B cell (primary cell): ENCODE measurements at regions not wholly inside any gene's neighbourhood (a gene's known extent, or its start where the extent isn't known, plus 50 kb on each side); places are given as distances from the start of the nearest gene placed in this dataset.

ENCODE experiments used
- ATAC-seq: fragments of 200-7000 bp; cut with Tn5 transposase; one replicate; pipeline ENCODE4 v1.10.0; 2021; ENCODE audit warnings: low read depth, mild to moderate bottlenecking, moderate number of reproducible peaks, moderate library complexity
- CTCF ChIA-PET: fragments of 350-600 bp; sonication (Branson Sonifier 250); formaldehyde crosslinking; loops from one replicate; lab custom pipeline; 2021; ENCODE audit warnings: antibody characterized with exemption, inconsistent platforms; lab: Charles Lee
- POLR2A ChIA-PET: fragments of 350-600 bp; sonication (Branson Sonifier 250); formaldehyde crosslinking; loops from one replicate; lab custom pipeline; 2021; ENCODE audit warnings: antibody characterized with exemption; lab: Charles Lee
- DNase-seq: peaks from one replicate; pipeline ENCODE4 v3.0.0; 2013
- H2AFZ ChIP-seq: 2 replicates; pipeline ENCODE4 v1.6.1; 2012; ENCODE audit warnings: mild to moderate bottlenecking, low read depth, low read length; ENCODE audit not compliant: insufficient read depth, poor library complexity, severe bottlenecking
- H3K27ac ChIP-seq, 2 donors: 1 replicate in 1 of 2; 2 replicates in 1 of 2; pipeline ENCODE4 v1.5.1; 2012 to 2013; ENCODE audit warnings: low read length in 2 of 2, mild to moderate bottlenecking in 2 of 2, moderate library complexity in 1 of 2
- H3K27me3 ChIP-seq, 4 experiments: fragments of 200-600 bp in 1 of 4; sonication (generic) in 1 of 4; replicated peaks in 1 of 4; 1 replicate in 2 of 4; 2 replicates in 2 of 4; pipeline versions ENCODE4 v1.6.1 to v1.7.0; 2013 to 2016; ENCODE audit warnings: low read length in 3 of 4, mild to moderate bottlenecking in 2 of 4, mixed read lengths in 1 of 4, moderate library complexity in 1 of 4; ENCODE audit not compliant: insufficient read depth in 4 of 4, control insufficient read depth in 3 of 4; ENCODE audit errors: control extremely low read depth in 1 of 4
- H3K36me3 ChIP-seq, 2 experiments: replicated peaks in 1 of 2; 1 replicate in 1 of 2; 2 replicates in 1 of 2; pipeline versions ENCODE4 v1.6.1 to v1.7.1; 2013; ENCODE audit warnings: low read length in 1 of 2; ENCODE audit not compliant: insufficient read depth in 2 of 2, control insufficient read depth in 1 of 2; ENCODE audit errors: control extremely low read depth in 1 of 2, extremely low read depth in 1 of 2
- H3K4me1 ChIP-seq, 2 donors: fragments of 200-600 bp in 1 of 2; sonication (generic) in 1 of 2; 1 replicate in 1 of 2; 2 replicates in 1 of 2; pipeline versions ENCODE4 v1.5.1 to v1.6.1; 2013 to 2017; ENCODE audit warnings: low read length in 2 of 2; ENCODE audit not compliant: control insufficient read depth in 2 of 2, insufficient read depth in 2 of 2
- H3K4me2 ChIP-seq: replicated peaks from 2 replicates; pipeline ENCODE3; 2012; ENCODE audit warnings: mild to moderate bottlenecking, low read depth, low read length; ENCODE audit not compliant: poor library complexity, severe bottlenecking
- H3K4me3 ChIP-seq, 5 experiments: fragments of 200-600 bp in 1 of 5; sonication (generic) in 1 of 5; 1 replicate in 3 of 5; 2 replicates in 2 of 5; pipeline versions ENCODE4 v1.5.1 to v1.7.0; 2011 to 2016; ENCODE audit warnings: low read length in 4 of 5, mild to moderate bottlenecking in 4 of 5, low read depth in 2 of 5, control low read depth in 1 of 5, moderate library complexity in 1 of 5; ENCODE audit not compliant: insufficient read depth in 1 of 5; ENCODE audit errors: control extremely low read depth in 1 of 5, extremely low read depth in 1 of 5
- H3K79me2 ChIP-seq: fragments of 200-600 bp; sonication (generic); one replicate; pipeline ENCODE4 v1.6.0; 2016; ENCODE audit warnings: low read length; ENCODE audit not compliant: control insufficient read depth, insufficient read depth
- H3K9ac ChIP-seq: fragments of 200-600 bp; sonication (generic); 2 replicates; pipeline ENCODE4 v1.6.1; 2017; ENCODE audit warnings: mild to moderate bottlenecking, low read length, moderate library complexity
- H3K9me3 ChIP-seq, 3 donors: one replicate each; pipeline versions ENCODE4 v1.6.1 to v1.7.1; 2013; ENCODE audit warnings: low read length in 2 of 3; ENCODE audit not compliant: control insufficient read depth in 2 of 3, insufficient read depth in 1 of 3; ENCODE audit errors: control extremely low read depth in 1 of 3
- H4K20me1 ChIP-seq: 2 replicates; pipeline ENCODE4 v1.6.0; 2012; ENCODE audit warnings: mild to moderate bottlenecking, low read length; ENCODE audit not compliant: insufficient read depth, control insufficient read depth, poor library complexity, severe bottlenecking
- H3K27ac Mint-ChIP-seq: one replicate; pipeline ENCODE4 v1.8.0; 2021; ENCODE audit warnings: mixed read lengths
- H3K27me3 Mint-ChIP-seq: one replicate; pipeline ENCODE4 v1.8.0; 2021; ENCODE audit warnings: mixed read lengths
- H3K4me1 Mint-ChIP-seq: one replicate; pipeline ENCODE4 v1.8.0; 2021; ENCODE audit warnings: mixed read lengths
- H3K4me3 Mint-ChIP-seq: one replicate; pipeline ENCODE4 v1.8.0; 2021; ENCODE audit warnings: mixed read lengths
- H3K9me3 Mint-ChIP-seq: one replicate; pipeline ENCODE4 v1.8.0; 2022; ENCODE audit warnings: mixed read lengths; ENCODE audit not compliant: insufficient read depth
- EZH2 ChIP-seq: IDR thresholded peaks from 2 replicates; pipeline ENCODE4 v1.6.1; 2012; ENCODE audit warnings: borderline replicate concordance, low read depth, mild to moderate bottlenecking, moderate library complexity, low read length; ENCODE audit not compliant: insufficient read depth, poor library complexity, severe bottlenecking
- WGBS: methylation state at CpG from one replicate; pipeline ENCODE4 v1.1.5; 2013; ENCODE audit warnings: missing lambda C conversion rate; ENCODE audit not compliant: insufficient coverage; 5-methylcytosine and 5-hydroxymethylcytosine counted together
- intact Hi-C: fragments of 100-400 bp; cut with micrococcal nuclease; formaldehyde crosslinking; loops from one replicate; pipeline ENCODE4 v1.10.0; 2022
- TF ChIP-seq, protein P1 (sequence below): fragments of 200-600 bp; IDR thresholded peaks from one replicate; pipeline ENCODE4 v1.8.0; 2022; ENCODE audit warnings: antibody characterized with exemption, mild to moderate bottlenecking

DNA sequence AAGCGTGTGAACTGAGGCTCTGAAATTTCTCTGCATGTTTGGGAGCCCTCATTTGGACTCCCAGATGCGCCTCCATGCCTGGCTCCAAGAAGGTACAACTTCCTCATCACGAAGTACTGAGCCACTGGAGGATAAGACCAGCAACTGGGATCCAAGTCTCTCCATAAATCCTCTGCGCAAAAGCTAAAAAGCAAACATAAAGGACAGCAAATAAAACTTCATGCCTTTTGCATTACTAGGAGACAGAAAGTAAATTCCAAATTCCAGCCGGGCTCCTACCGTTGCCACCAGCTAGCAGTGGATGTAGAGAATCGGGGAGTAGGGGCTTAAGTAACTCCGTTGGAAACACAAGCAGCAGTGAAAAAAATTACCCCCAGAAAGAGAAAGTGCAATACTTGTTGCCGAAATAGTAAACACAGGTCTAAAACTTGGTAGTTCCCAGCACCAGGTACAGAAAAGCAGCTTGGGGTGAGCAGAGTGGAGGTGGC, 477.1 kb upstream of the TENM3 start:
- DNase-seq = no peak
- H3K4me1 Mint-ChIP-seq = no peaks in the 10 kb centered on the region
- CTCF ChIA-PET = no interaction called here
- H3K27ac Mint-ChIP-seq = no peak overlapping the region
- Histone ChIP-seq H3K9ac (no peak overlapping the region), H3K79me2 (no peaks in the 10 kb centered on the region), H3K4me3 (no peak overlapping the region), H3K36me3 (no peaks in the 10 kb centered on the region), H3K9me3 (no peaks in the 10 kb centered on the region), H3K27ac (no peak overlapping the region), H2AFZ (no peak overlapping the region), H4K20me1 (no peaks in the 10 kb centered on the region), H3K27me3 (no peaks in the 10 kb centered on the region), H3K4me1 (no peaks in the 10 kb centered on the region), H3K4me2 (no peak overlapping the region)
- H3K4me3 Mint-ChIP-seq = no peak overlapping the region
- no peak for ATAC-seq
- no peaks in the 10 kb centered on the region for H3K9me3 Mint-ChIP-seq
- 88% methylated on average over 6 of the region's 9 CpGs for WGBS
- intact Hi-C loops = no loop called here
- no peaks in the 10 kb centered on the region for H3K27me3 Mint-ChIP-seq
- TF ChIP-seq, protein P1, sequence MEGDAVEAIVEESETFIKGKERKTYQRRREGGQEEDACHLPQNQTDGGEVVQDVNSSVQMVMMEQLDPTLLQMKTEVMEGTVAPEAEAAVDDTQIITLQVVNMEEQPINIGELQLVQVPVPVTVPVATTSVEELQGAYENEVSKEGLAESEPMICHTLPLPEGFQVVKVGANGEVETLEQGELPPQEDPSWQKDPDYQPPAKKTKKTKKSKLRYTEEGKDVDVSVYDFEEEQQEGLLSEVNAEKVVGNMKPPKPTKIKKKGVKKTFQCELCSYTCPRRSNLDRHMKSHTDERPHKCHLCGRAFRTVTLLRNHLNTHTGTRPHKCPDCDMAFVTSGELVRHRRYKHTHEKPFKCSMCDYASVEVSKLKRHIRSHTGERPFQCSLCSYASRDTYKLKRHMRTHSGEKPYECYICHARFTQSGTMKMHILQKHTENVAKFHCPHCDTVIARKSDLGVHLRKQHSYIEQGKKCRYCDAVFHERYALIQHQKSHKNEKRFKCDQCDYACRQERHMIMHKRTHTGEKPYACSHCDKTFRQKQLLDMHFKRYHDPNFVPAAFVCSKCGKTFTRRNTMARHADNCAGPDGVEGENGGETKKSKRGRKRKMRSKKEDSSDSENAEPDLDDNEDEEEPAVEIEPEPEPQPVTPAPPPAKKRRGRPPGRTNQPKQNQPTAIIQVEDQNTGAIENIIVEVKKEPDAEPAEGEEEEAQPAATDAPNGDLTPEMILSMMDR = no peak
- no peak for TF ChIP-seq EZH2
- POLR2A ChIA-PET = no interaction called here

DNA sequence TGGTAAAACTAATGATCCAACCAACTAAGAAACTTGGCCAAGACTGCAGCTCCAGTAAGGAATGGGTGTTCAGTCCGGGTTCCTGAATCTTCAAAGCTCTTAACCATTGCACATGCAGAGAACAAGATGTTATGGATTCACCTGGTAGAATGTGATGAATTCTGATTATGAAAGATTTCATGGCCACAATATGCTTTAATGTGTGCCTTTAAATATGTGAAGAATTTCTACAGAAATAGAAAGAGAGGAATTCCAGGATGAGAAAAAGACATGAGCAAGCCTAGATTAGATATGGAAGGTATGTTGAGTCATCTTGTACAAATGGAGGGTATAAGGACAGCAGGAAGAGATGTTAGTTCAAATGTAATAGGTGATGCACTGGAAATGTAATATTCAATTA, 472.2 kb upstream of the TENM3 start:
- no peak for DNase-seq
- intact Hi-C loops = no loop called here
- H3K27ac Mint-ChIP-seq = no peak overlapping the region
- Histone ChIP-seq H3K27ac (no peak overlapping the region), H2AFZ (no peak overlapping the region), H3K79me2 (no peaks in the 10 kb centered on the region), H4K20me1 (no peaks in the 10 kb centered on the region), H3K9me3 (no peaks in the 10 kb centered on the region), H3K36me3 (no peaks in the 10 kb centered on the region), H3K9ac (no peak overlapping the region), H3K4me1 (no peaks in the 10 kb centered on the region), H3K4me3 (no peak overlapping the region), H3K4me2 (no peak overlapping the region), H3K27me3 (no peaks in the 10 kb centered on the region)
- no peaks in the 10 kb centered on the region for H3K27me3 Mint-ChIP-seq
- no peaks in the 10 kb centered on the region for H3K4me1 Mint-ChIP-seq
- ATAC-seq = no peak
- peaks cover 5% of the 10 kb centered on the region for H3K9me3 Mint-ChIP-seq
- 100% methylated on average over 1 of the region's 1 CpG for WGBS
- ChIA-PET POLR2A (no interaction called here), CTCF (no interaction called here)
- H3K4me3 Mint-ChIP-seq = no peak overlapping the region
- TF ChIP-seq EZH2 = no peak
- TF ChIP-seq, protein P1 = no peak
